ENCODE measurements at regions not wholly inside any gene's neighbourhood (a gene's known extent, or its start where the extent isn't known, plus 50 kb on each side); places are given as distances from the start of the nearest gene placed in this dataset.

DNA sequence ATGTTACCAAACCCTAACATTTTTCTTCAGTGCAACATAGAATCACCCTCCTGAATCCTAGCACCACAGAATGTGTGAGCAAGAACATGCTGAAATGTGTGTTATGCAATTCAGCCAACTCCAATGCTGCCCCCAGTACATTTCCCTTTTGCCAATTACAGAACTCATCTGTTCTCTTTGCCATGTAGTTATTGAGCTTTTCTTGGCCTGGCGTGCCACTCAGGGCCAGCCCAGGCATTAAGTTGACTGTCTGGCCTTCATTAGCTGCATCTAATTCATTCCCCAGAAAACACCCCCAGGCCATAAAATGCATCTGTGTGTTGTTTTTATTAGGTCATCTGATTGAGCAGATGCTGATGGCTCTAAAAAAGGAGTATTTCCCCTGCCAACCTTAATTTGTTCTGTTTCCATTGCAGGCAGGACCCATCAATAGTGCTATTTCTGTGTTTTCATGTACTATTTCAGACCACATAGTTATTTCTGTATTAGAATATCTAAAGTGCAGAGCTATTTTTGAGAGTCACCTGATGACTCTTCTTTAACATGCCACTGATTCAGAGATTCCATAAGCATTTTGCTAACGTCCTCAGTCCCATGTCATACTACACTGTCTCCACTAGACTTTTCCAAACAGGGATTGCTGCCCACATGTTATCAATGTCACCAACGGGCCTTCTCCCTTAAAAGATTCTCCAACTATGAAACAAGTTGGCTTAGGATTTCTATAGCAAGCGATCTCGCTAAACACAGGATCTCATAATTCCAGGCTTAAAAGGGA, 969.7 kb downstream of the CDH11 start:
- Mint-ChIP-seq H3K9me3 (peaks cover 13% of the 10 kb centered on the region), H3K27ac (no peak overlapping the region), H3K36me3 (ENCODE audit: low read depth) (no peaks in the 10 kb centered on the region), H3K4me1 (ENCODE audit: low read depth) (no peaks in the 10 kb centered on the region), H3K4me3 (no peak overlapping the region), H3K27me3 (ENCODE audit: low read depth) (no peaks in the 10 kb centered on the region)
- intact Hi-C loops (cut with micrococcal nuclease), result no loop called here
- CTCF ChIA-PET, result no interaction called here
- DNase-seq, result no peak

DNA sequence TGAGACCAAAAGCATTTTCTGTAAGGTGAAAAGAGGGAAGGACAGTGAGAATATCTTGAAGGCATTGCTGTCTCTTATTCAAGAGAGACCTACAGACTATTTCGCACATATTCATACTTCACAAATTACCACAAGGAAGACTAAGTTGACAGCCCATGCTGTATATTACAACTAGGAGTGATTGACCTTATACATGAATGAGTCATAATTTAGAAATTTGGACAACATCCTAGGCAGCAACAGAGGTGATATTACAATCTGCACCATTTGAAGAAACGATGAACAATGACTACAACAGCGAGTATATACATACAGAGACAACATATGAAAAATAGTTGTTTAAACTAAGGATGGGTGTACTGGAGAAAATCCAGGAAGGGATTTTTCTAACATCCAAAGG, 971.7 kb downstream of the CDH11 start:
- Mint-ChIP-seq H3K27ac (no peak overlapping the region), H3K4me1 (ENCODE audit: low read depth) (no peaks in the 10 kb centered on the region), H3K36me3 (ENCODE audit: low read depth) (no peaks in the 10 kb centered on the region), H3K4me3 (no peak overlapping the region), H3K27me3 (ENCODE audit: low read depth) (no peaks in the 10 kb centered on the region), H3K9me3 (peaks cover 13% of the 10 kb centered on the region)
- intact Hi-C loops (cut with micrococcal nuclease), result no loop called here
- CTCF ChIA-PET, result no interaction called here
- DNase-seq, result no peak

DNA sequence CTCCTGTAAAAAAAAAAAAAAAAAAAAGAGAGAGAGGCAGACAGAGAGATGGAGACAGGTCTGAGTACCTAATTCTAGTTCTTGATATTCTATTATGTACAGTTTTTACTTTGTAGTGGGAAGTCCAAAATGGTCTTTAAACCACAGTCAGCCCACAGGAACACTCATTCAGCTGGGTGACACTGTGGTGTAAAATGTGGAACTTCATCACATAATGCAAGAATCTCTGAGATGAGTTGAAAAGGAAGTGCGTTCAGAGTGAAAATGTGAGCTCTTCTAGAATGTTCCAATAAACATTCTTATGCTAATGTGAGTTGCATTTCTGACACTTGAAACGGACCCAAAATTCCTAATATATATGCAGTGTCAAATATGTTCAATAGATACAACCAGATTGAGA, 972.1 kb downstream of the CDH11 start:
- no peak overlapping the region for H3K4me3 Mint-ChIP-seq
- DNase-seq, result no peak
- CTCF ChIA-PET, result no interaction called here
- no peaks in the 10 kb centered on the region for H3K27me3 Mint-ChIP-seq (ENCODE audit: low read depth)
- intact Hi-C loops (cut with micrococcal nuclease), result no loop called here
- no peak overlapping the region for H3K27ac Mint-ChIP-seq
- peaks cover 13% of the 10 kb centered on the region for H3K9me3 Mint-ChIP-seq
- H3K36me3 Mint-ChIP-seq (ENCODE audit: low read depth), result no peaks in the 10 kb centered on the region
- no peaks in the 10 kb centered on the region for H3K4me1 Mint-ChIP-seq (ENCODE audit: low read depth)

DNA sequence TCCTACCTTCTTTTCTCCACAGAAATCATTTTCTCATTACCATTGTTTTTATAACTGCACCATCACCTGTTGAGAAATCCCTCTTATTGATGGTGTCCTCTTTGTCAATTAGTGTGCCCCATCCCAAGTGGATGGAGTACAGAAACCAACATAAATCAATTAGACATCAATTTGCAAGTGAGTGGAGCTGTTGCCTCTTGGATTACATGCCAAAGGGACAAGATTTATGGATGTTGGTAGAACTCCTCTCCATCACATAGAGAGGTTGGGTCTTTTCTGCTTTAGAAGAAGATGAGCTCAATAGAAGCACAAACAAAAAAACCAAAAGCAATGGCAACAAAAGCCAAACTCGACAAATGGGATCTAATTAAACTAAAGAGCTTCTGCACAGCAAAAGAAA, 973.5 kb downstream of the CDH11 start:
- no peak overlapping the region for H3K27ac Mint-ChIP-seq
- H3K9me3 Mint-ChIP-seq, result peaks cover 13% of the 10 kb centered on the region

DNA sequence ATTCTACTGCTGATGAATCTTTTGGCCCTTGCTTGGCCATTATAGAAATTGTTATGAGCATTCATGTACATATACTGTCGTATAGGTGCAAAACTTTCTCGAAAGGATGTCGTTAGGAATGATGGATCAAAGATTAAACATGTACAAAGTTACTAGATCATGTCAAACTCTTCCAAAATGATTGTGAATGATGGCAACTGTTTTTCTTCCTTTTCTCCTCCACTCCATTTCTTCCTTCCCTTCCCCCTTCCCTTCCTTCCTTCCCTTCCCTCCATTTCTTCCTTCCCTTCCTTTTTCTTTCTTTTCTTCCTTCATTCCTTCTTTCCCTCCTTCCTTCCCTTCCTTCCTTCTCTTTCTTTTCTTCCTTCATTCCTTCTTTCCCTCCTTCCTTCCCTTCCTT, 973.9 kb downstream of the CDH11 start:
- Mint-ChIP-seq H3K4me3 (no peak overlapping the region), H3K9me3 (peaks cover 13% of the 10 kb centered on the region), H3K27ac (no peak overlapping the region), H3K27me3 (ENCODE audit: low read depth) (no peaks in the 10 kb centered on the region), H3K36me3 (ENCODE audit: low read depth) (no peaks in the 10 kb centered on the region), H3K4me1 (ENCODE audit: low read depth) (no peaks in the 10 kb centered on the region)
- intact Hi-C loops (cut with micrococcal nuclease), result no loop called here
- DNase-seq, result no peak
- CTCF ChIA-PET, result no interaction called here

More for the DNA sequence above, 973.5 kb downstream of the CDH11 start:
- intact Hi-C loops (cut with micrococcal nuclease), result no loop called here
- no peaks in the 10 kb centered on the region for H3K4me1 Mint-ChIP-seq (ENCODE audit: low read depth)
- DNase-seq, result no peak
- CTCF ChIA-PET, result no interaction called here
- H3K27me3 Mint-ChIP-seq (ENCODE audit: low read depth), result no peaks in the 10 kb centered on the region
- no peak overlapping the region for H3K4me3 Mint-ChIP-seq
- no peaks in the 10 kb centered on the region for H3K36me3 Mint-ChIP-seq (ENCODE audit: low read depth)

DNA sequence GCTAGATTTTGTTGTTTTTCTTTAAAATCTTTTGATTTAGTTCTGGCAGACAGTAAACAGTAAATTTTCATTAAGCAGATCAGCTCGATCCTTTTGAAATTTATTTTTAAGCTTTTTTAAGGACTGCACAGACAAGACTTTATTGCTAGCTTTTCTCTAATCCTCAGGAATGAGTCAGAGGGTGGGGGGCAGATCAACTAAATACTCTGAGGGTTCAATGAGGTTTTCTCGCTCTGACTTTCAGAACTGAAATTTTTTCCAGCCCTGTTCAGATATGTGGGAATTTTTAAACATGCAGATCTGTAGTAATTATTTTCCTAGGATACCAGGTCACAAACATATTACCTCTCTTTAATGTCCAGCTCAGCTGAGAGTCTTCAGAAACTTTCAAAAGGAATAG, 977.2 kb downstream of the CDH11 start:
- CTCF ChIA-PET, result no interaction called here
- Mint-ChIP-seq H3K27me3 (ENCODE audit: low read depth) (no peaks in the 10 kb centered on the region), H3K4me1 (ENCODE audit: low read depth) (no peaks in the 10 kb centered on the region), H3K36me3 (ENCODE audit: low read depth) (no peaks in the 10 kb centered on the region), H3K27ac (no peak overlapping the region), H3K9me3 (peaks cover 9% of the 10 kb centered on the region), H3K4me3 (no peak overlapping the region)
- intact Hi-C loops (cut with micrococcal nuclease), result no loop called here
- DNase-seq, result no peak

DNA sequence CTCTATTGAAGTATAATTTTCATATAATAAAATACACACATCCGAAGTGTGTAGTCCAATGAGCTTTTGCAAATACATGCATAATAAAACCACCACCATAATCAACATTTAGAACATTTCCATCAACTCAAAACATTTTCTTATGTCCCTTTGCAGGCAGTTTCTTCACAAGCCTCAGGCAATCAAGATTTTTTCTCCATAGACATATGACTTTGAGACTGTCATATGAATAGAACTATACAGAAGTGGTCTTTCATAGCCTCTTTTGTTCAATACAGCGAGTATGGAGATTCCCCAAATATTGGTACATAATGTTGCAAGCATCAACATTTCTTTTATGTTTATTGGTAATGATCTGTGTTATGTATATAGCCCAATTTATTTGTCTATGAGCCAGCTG, 983.2 kb downstream of the CDH11 start:
- H3K4me1 Mint-ChIP-seq (ENCODE audit: low read depth), result no peaks in the 10 kb centered on the region
- no peaks in the 10 kb centered on the region for H3K36me3 Mint-ChIP-seq (ENCODE audit: low read depth)
- DNase-seq, result no peak
- no peak overlapping the region for H3K27ac Mint-ChIP-seq
- no peaks in the 10 kb centered on the region for H3K27me3 Mint-ChIP-seq (ENCODE audit: low read depth)
- peaks cover 8% of the 10 kb centered on the region for H3K9me3 Mint-ChIP-seq
- no peak overlapping the region for H3K4me3 Mint-ChIP-seq
- intact Hi-C loops (cut with micrococcal nuclease), result no loop called here
- CTCF ChIA-PET, result no interaction called here

DNA sequence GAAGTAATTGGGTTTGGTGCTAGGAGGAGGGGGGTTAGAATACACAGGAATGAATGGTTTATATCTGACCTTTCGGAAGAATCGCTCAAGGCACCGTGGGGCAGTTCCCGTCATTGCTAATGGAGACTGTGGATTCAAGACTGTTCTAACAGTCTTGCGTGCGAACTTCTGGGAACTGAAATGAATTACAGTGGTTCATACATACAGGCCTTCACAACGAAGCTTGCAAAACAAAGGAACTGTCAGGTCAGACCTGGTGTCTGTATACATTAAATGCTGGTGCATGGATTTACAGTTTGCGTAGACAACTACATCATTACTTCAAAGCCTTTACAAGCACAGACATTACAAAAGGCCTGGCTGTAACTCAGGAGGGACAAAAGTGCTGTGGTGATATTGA, 983.9 kb downstream of the CDH11 start:
- intact Hi-C loops (cut with micrococcal nuclease), result no loop called here
- Mint-ChIP-seq H3K4me3 (no peak overlapping the region), H3K4me1 (ENCODE audit: low read depth) (no peaks in the 10 kb centered on the region), H3K36me3 (ENCODE audit: low read depth) (no peaks in the 10 kb centered on the region), H3K27ac (no peak overlapping the region), H3K9me3 (peaks cover 8% of the 10 kb centered on the region), H3K27me3 (ENCODE audit: low read depth) (no peaks in the 10 kb centered on the region)
- DNase-seq, result no peak
- CTCF ChIA-PET, result no interaction called here

DNA sequence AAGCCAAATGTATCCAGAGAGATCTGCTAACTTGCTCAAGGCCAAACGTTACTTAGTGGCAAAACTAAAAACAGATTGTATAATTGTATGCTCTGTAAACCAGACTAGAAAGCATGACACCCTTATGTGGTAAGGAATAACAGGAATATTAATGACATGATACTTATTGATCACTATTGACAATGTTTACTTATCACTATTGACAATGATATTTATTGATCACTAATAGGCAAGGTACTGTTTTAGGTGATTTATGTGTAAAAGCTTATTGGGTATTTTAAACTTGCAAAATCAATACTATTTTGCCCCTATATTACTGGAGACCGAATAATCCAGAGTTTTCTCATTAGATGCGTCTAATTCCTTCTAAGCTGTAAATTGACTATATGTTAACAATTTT, 985.1 kb downstream of the CDH11 start:
- H3K27me3 Mint-ChIP-seq (ENCODE audit: low read depth), result no peaks in the 10 kb centered on the region
- no peaks in the 10 kb centered on the region for H3K36me3 Mint-ChIP-seq (ENCODE audit: low read depth)
- CTCF ChIA-PET, result no interaction called here
- peaks cover 10% of the 10 kb centered on the region for H3K9me3 Mint-ChIP-seq
- intact Hi-C loops (cut with micrococcal nuclease), result no loop called here
- no peak for DNase-seq
- no peak overlapping the region for H3K4me3 Mint-ChIP-seq
- no peak overlapping the region for H3K27ac Mint-ChIP-seq
- H3K4me1 Mint-ChIP-seq (ENCODE audit: low read depth), result no peaks in the 10 kb centered on the region

DNA sequence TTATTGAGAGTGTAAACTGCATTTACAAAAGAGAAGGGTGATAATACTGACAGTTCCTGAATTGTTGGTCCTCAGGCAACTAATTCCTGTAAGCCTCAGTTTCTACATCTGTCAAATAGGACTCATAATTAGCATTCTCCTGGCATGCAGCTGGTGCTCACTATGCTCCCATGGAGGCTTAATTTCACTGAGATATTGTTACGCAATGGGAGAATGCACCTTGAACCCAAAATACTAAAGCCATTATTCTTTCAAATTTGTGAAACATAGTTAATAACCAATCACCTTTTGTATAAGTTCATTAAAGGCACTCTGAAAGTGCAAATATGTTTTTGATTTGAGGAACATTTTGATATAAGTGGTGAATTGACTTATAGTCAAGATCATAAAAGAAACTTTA, 985.5 kb downstream of the CDH11 start:
- intact Hi-C loops (cut with micrococcal nuclease), result no loop called here
- no peaks in the 10 kb centered on the region for H3K27me3 Mint-ChIP-seq (ENCODE audit: low read depth)
- no peaks in the 10 kb centered on the region for H3K36me3 Mint-ChIP-seq (ENCODE audit: low read depth)
- H3K4me1 Mint-ChIP-seq (ENCODE audit: low read depth), result no peaks in the 10 kb centered on the region
- H3K9me3 Mint-ChIP-seq, result peaks cover 10% of the 10 kb centered on the region
- no peak for DNase-seq
- no peak overlapping the region for H3K4me3 Mint-ChIP-seq
- CTCF ChIA-PET, result no interaction called here
- no peak overlapping the region for H3K27ac Mint-ChIP-seq

DNA sequence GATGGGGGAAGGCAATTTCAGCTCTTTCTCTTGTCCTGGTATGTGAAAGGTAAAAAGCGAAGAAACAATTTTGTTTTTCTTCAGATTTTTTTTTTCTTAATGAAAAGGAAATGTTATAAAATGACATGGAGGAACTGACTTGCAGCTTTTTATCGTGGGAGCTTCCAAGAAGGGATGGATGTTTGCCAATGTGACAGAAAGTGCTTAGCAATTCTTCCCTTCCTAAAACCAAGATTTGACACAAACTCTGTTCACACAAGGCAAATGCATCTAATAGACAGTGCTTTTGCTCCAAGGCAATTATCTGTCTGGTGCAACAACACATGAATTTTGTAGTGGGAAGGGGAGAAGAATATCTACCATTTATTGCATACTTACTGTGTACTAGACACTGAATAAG, 988.5 kb downstream of the CDH11 start:
- peaks cover 11% of the 10 kb centered on the region for H3K9me3 Mint-ChIP-seq
- DNase-seq, result no peak
- no peak overlapping the region for H3K4me3 Mint-ChIP-seq
- CTCF ChIA-PET, result no interaction called here
- H3K36me3 Mint-ChIP-seq (ENCODE audit: low read depth), result no peaks in the 10 kb centered on the region
- H3K27ac Mint-ChIP-seq, result no peak overlapping the region
- H3K4me1 Mint-ChIP-seq (ENCODE audit: low read depth), result no peaks in the 10 kb centered on the region
- no peaks in the 10 kb centered on the region for H3K27me3 Mint-ChIP-seq (ENCODE audit: low read depth)
- intact Hi-C loops (cut with micrococcal nuclease), result no loop called here

DNA sequence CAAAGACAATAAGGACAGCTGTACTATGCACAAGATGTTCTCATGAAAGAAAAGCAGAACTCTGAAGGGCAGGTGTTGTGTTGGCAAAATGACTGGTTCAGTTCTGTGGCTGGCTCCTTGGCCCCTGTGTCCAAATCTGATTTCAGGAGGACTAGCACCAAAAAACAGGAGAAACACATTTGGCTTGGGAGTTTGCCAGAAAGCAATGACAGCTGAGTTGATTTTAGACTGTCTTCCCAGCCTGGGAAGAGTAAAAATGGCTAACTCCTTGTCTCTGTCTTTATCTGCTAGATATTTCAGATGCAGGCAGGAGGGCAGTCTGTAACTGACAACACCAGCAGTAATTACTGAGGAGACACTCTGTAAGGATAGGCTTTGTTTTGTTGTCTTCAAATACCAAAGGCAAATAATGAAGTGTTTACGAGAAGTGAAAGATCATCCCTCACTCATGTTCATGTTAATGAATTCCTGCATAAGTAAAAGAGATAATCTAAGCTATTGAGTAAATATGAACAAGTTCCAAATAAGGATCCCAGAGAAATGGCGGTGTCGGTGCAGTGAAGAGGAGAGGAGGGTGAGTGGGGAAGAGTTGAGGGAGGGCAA, 989.0 kb downstream of the CDH11 start:
- Mint-ChIP-seq H3K9me3 (peaks cover 11% of the 10 kb centered on the region), H3K4me3 (no peak overlapping the region), H3K4me1 (ENCODE audit: low read depth) (no peaks in the 10 kb centered on the region), H3K27ac (no peak overlapping the region), H3K27me3 (ENCODE audit: low read depth) (no peaks in the 10 kb centered on the region), H3K36me3 (ENCODE audit: low read depth) (no peaks in the 10 kb centered on the region)
- CTCF ChIA-PET, result no interaction called here
- intact Hi-C loops (cut with micrococcal nuclease), result no loop called here
- no peak for DNase-seq

DNA sequence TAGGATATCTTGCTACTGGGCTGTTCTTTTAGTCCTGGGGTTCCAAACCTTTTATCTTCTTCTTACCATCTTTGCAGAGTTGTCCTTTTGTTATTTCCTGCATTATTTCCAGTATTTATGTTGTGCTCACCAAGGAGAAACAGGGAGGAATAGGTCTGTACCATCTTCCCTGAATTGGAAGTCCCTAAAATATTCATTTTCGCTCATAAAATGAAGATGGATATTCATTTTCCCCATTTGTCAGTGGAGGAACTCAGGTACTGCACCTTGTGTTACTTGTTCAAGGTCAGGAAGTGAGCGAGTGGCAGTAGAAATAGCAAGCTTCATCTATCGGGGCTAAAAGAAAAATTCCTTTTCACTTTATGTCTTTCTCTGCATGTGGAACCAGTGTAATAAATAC, 989.7 kb downstream of the CDH11 start:
- H3K4me3 Mint-ChIP-seq, result no peak overlapping the region
- H3K36me3 Mint-ChIP-seq (ENCODE audit: low read depth), result no peaks in the 10 kb centered on the region
- no peaks in the 10 kb centered on the region for H3K4me1 Mint-ChIP-seq (ENCODE audit: low read depth)
- H3K9me3 Mint-ChIP-seq, result peaks cover 11% of the 10 kb centered on the region
- no peaks in the 10 kb centered on the region for H3K27me3 Mint-ChIP-seq (ENCODE audit: low read depth)
- no peak overlapping the region for H3K27ac Mint-ChIP-seq
- CTCF ChIA-PET, result no interaction called here
- no peak for DNase-seq
- intact Hi-C loops (cut with micrococcal nuclease), result no loop called here
